ENCODE measurements at regions not wholly inside any gene's neighbourhood (a gene's known extent, or its start where the extent isn't known, plus 50 kb on each side); places are given as distances from the start of the nearest gene placed in this dataset.

GRCh38 chr5:170179626-170180025 lies 53.2 kb upstream of the C5orf58 start:
- TF ChIP-seq CTCF (IDR thresholded peaks at IDR 0.05) (no peak), EZH2 (IDR thresholded peaks at IDR 0.05) (no peak)

All from neural progenitor cell (in vitro differentiated cells).